HepG2 (cell line): ENCODE measurements at regions not wholly inside any gene's neighbourhood (a gene's known extent, or its start where the extent isn't known, plus 50 kb on each side); places are given as distances from the start of the nearest gene placed in this dataset.

Experiments
- ATAC-seq: fragments of 200-7000 bp; cut with Tn5 transposase; 3 replicates; pipeline ENCODE4 v1.9.1; 2020; ENCODE audit warnings: mild to moderate bottlenecking, moderate library complexity
- BruUV-seq: library from RNA; stranded (reverse); fragments of 400-500 nt; replicated peaks from 2 replicates; lab custom pipeline; 2021; lab: Mats Ljungman, UMichigan
- CTCF ChIA-PET: fragments of 300-600 bp; formaldehyde crosslinking; extraction: SDS; loops from one replicate; lab custom pipeline; 2021; ENCODE audit warnings: low total read pairs, inconsistent platforms, low intra/inter-chr PET ratio; lab: Yijun Ruan, JAX
- POLR2A ChIA-PET: fragments of 350-600 bp; sonication (Branson Sonifier 250); formaldehyde crosslinking; loops from one replicate; lab custom pipeline; 2020; ENCODE audit warnings: antibody characterized with exemption, inconsistent platforms; lab: Yijun Ruan, JAX
- DNase-seq: peaks from one replicate; pipeline ENCODE4 v3.0.0-alpha.2; 2015; ENCODE audit warnings: low spot score
- FAIRE-seq: peaks from 3 replicates; lab custom pipeline; 2011; peaks lifted over from hg19 to GRCh38; lab: Jason Lieb, UNC
- H2AFZ ChIP-seq: one replicate; pipeline ENCODE4 v1.6.1; 2011; ENCODE audit warnings: low read length, inconsistent platforms
- H3K27ac ChIP-seq: fragments of 300-600 bp; 3 replicates; pipeline ENCODE4 v1.8.0; 2011; ENCODE audit warnings: mixed run types, mild to moderate bottlenecking, mixed read lengths, low read length, inconsistent platforms; ENCODE audit not compliant: insufficient read depth; ENCODE audit errors: extremely low read length
- H3K27me3 ChIP-seq, 2 experiments: fragments of 200-600 bp in 1 of 2; 2 replicates in 1 of 2; 3 replicates in 1 of 2; pipeline versions ENCODE4 v1.6.0 to v1.8.0; 2011; ENCODE audit warnings: low read length in 2 of 2, mild to moderate bottlenecking in 2 of 2, moderate library complexity in 2 of 2, inconsistent platforms in 1 of 2; ENCODE audit not compliant: insufficient read depth in 2 of 2, control insufficient read depth in 1 of 2
- H3K36me3 ChIP-seq, 2 experiments: fragments of 200-600 bp in 1 of 2; replicated peaks in 1 of 2; 2 replicates in 1 of 2; 3 replicates in 1 of 2; pipeline versions ENCODE4 v1.5.1 to v1.8.0; 2011; ENCODE audit warnings: low read length in 2 of 2, inconsistent platforms in 1 of 2; ENCODE audit not compliant: insufficient read depth in 2 of 2, control insufficient read depth in 1 of 2
- H3K4me1 ChIP-seq: 2 replicates; pipeline ENCODE4 v1.5.1; 2012; ENCODE audit warnings: low read length, inconsistent platforms; ENCODE audit not compliant: insufficient read depth
- H3K4me2 ChIP-seq: 2 replicates; pipeline ENCODE4 v1.6.0; 2011; ENCODE audit warnings: low read depth, low read length, inconsistent platforms
- H3K4me3 ChIP-seq, 3 experiments: fragments of 200-600 bp in 1 of 3; sonication (generic), shearing (Covaris generic) in 1 of 3; replicated peaks in 1 of 3; 2 replicates each; pipeline ENCODE4 v1.5.1; 2011 to 2016; ENCODE audit warnings: low read length in 3 of 3, inconsistent platforms in 2 of 3, low read depth in 2 of 3, mild to moderate bottlenecking in 2 of 3, control low read depth in 1 of 3, mixed read lengths in 1 of 3; ENCODE audit not compliant: insufficient read depth in 1 of 3
- H3K79me2 ChIP-seq: one replicate; pipeline ENCODE4 v1.6.1; 2011; ENCODE audit warnings: low read length, inconsistent platforms; ENCODE audit not compliant: insufficient read depth
- H3K9ac ChIP-seq: 2 replicates; pipeline ENCODE4 v1.6.0; 2011; ENCODE audit warnings: mild to moderate bottlenecking, low read depth, low read length, inconsistent platforms; ENCODE audit not compliant: insufficient read depth
- H3K9me3 ChIP-seq: 2 replicates; pipeline ENCODE4 v1.5.1; 2012; ENCODE audit warnings: mild to moderate bottlenecking, low read length
- H4K20me1 ChIP-seq: 2 replicates; pipeline ENCODE4 v1.6.0; 2011; ENCODE audit warnings: inconsistent platforms, mild to moderate bottlenecking, low read length, moderate library complexity; ENCODE audit not compliant: insufficient read depth
- CHCHD3 ChIP-seq: sonication (generic); formaldehyde crosslinking; IDR thresholded peaks from 2 replicates; pipeline ENCODE4 v1.8.0; 2022; ENCODE audit warnings: mild to moderate bottlenecking, missing genetic modification reagents, moderate library complexity
- ELF1 ChIP-seq: sonication (generic); formaldehyde crosslinking; IDR thresholded peaks from 2 replicates; pipeline ENCODE4 v1.4.0; 2020; ENCODE audit warnings: missing genetic modification reagents
- JDP2 ChIP-seq: sonication (generic); formaldehyde crosslinking; IDR thresholded peaks from 2 replicates; pipeline ENCODE4 v1.8.1; 2022; ENCODE audit warnings: missing genetic modification reagents, borderline replicate concordance
- KDM5A ChIP-seq: fragments of 200-600 bp; sonication (generic); IDR thresholded peaks from 2 replicates; pipeline ENCODE4 v1.7.0; 2018; ENCODE audit warnings: antibody characterized with exemption, mild to moderate bottlenecking, low read length, borderline replicate concordance
- NFRKB ChIP-seq: fragments of 450-650 bp; IDR thresholded peaks from 2 replicates; pipeline ENCODE4 v1.6.1; 2017
- REL ChIP-seq: sonication (generic); formaldehyde crosslinking; conservative IDR thresholded peaks from 2 replicates; pipeline ENCODE4 v1.8.0; 2022; ENCODE audit warnings: mild to moderate bottlenecking, missing genetic modification reagents, moderate library complexity
- SRSF1 ChIP-seq: fragments of 200-400 bp; formaldehyde crosslinking; optimal IDR thresholded peaks from 2 replicates; pipeline ENCODE3; 2017; ENCODE audit warnings: mild to moderate bottlenecking, low read depth, low read length, moderate library complexity
- ZNF468 ChIP-seq: sonication (generic); formaldehyde crosslinking; IDR thresholded peaks from 2 replicates; pipeline ENCODE4 v1.8.0; 2022; ENCODE audit warnings: mild to moderate bottlenecking, moderate library complexity, missing genetic modification reagents
- ZNF567 ChIP-seq: sonication (generic); formaldehyde crosslinking; IDR thresholded peaks from 2 replicates; pipeline ENCODE4 v1.8.1; 2023; ENCODE audit warnings: mild to moderate bottlenecking, missing genetic modification reagents, borderline replicate concordance
- WGBS: methylation state at CpG from one replicate; pipeline ENCODE4 v1.1.6; 2017; ENCODE audit warnings: low lambda C conversion rate; 5-methylcytosine and 5-hydroxymethylcytosine counted together
- in situ Hi-C: cut with HindIII; loops from 2 replicates; pipeline ENCODE4 v1.10.0; 2017; ENCODE audit warnings: low pct_unique_long_range_greater_than_20kb; ENCODE audit not compliant: extremely low pct_ligation_motif_present
- intact Hi-C: fragments of 100-400 bp; cut with micrococcal nuclease; formaldehyde crosslinking; loops from one replicate; pipeline ENCODE4 v1.10.0; 2022; ENCODE audit not compliant: unreplicated experiment
- TF ChIP-seq, protein P1 (sequence below), 2 experiments: fragments of 450-650 bp in 1 of 2; sonication (generic) in 1 of 2; formaldehyde crosslinking in 1 of 2; IDR thresholded peaks; 2 replicates each; pipeline versions ENCODE4 v1.6.1 to v1.8.0; 2016 to 2022; ENCODE audit warnings: antibody characterized with exemption in 1 of 2, mild to moderate bottlenecking in 1 of 2, missing genetic modification reagents in 1 of 2
- TF ChIP-seq, protein P2 (sequence below): sonication (generic); formaldehyde crosslinking; IDR thresholded peaks from 2 replicates; pipeline ENCODE4 v1.4.0; 2020; ENCODE audit warnings: mild to moderate bottlenecking, low read depth, missing genetic modification reagents

DNA sequence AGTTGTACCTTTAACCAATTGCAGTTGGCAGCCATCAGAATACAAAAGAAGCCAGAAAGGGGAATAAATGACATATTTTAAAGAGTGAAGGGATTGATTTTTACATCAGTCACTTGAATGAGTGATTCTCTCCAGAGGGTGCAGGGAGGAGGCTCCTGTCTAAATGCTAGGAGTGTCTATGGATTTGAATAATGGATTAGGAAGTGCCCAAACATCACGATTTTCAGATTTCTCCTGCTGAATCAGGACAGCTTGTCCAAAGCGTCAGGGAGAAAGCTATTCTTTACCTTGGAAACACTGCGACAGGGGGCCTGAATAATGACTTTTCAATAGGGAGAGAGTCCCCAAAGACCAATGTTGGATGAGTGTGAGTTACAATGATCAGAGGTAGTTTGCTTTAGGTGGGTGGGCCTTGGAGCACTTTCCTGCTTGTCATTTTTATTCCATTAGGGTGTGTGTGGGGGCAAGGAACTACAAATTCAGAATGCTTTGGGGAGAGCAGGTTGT, 735.5 kb downstream of the KCNA4 start:
- in situ Hi-C loops, result no loop called here
- Histone ChIP-seq H2AFZ (no peak overlapping the region), H3K9ac (no peak overlapping the region), H3K4me3 (no peak overlapping the region), H3K9me3 (no peaks in the 10 kb centered on the region), H4K20me1 (no peaks in the 10 kb centered on the region), H3K79me2 (no peaks in the 10 kb centered on the region), H3K4me1 (no peaks in the 10 kb centered on the region), H3K27ac (no peak overlapping the region), H3K27me3 (no peaks in the 10 kb centered on the region), H3K4me2 (no peak overlapping the region), H3K36me3 (no peaks in the 10 kb centered on the region)
- no TSS peak for BruUV-seq
- DNase-seq (no peak), FAIRE-seq (no peak), ATAC-seq (no peak)
- ChIA-PET CTCF (no interaction called here), POLR2A (interaction anchor here (1.1 kb wide), 1 partner anchor 9 kb away, joined by 3 read pairs; no protein-coding TSS in a partner anchor)
- 27% methylated on average over 3 of the region's 3 CpGs for WGBS
- intact Hi-C loops, result no loop called here
- TF ChIP-seq JDP2 (CRISPR knock-in tag) (no peak), NFRKB (no peak), CHCHD3 (CRISPR knock-in tag) (no peak), ZNF468 (CRISPR knock-in tag) (no peak), SRSF1 (no peak), ELF1 (no peak), ZNF567 (no peak), REL (CRISPR knock-in tag) (no peak), KDM5A (no peak)
- TF ChIP-seq, protein P1, sequence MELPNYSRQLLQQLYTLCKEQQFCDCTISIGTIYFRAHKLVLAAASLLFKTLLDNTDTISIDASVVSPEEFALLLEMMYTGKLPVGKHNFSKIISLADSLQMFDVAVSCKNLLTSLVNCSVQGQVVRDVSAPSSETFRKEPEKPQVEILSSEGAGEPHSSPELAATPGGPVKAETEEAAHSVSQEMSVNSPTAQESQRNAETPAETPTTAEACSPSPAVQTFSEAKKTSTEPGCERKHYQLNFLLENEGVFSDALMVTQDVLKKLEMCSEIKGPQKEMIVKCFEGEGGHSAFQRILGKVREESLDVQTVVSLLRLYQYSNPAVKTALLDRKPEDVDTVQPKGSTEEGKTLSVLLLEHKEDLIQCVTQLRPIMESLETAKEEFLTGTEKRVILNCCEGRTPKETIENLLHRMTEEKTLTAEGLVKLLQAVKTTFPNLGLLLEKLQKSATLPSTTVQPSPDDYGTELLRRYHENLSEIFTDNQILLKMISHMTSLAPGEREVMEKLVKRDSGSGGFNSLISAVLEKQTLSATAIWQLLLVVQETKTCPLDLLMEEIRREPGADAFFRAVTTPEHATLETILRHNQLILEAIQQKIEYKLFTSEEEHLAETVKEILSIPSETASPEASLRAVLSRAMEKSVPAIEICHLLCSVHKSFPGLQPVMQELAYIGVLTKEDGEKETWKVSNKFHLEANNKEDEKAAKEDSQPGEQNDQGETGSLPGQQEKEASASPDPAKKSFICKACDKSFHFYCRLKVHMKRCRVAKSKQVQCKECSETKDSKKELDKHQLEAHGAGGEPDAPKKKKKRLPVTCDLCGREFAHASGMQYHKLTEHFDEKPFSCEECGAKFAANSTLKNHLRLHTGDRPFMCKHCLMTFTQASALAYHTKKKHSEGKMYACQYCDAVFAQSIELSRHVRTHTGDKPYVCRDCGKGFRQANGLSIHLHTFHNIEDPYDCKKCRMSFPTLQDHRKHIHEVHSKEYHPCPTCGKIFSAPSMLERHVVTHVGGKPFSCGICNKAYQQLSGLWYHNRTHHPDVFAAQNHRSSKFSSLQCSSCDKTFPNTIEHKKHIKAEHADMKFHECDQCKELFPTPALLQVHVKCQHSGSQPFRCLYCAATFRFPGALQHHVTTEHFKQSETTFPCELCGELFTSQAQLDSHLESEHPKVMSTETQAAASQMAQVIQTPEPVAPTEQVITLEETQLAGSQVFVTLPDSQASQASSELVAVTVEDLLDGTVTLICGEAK (IDR thresholded peaks at IDR 0.05), result no peak
- TF ChIP-seq, protein P1 (CRISPR knock-in tag; IDR thresholded peaks at IDR 0.05), result no peak
- TF ChIP-seq, protein P2, sequence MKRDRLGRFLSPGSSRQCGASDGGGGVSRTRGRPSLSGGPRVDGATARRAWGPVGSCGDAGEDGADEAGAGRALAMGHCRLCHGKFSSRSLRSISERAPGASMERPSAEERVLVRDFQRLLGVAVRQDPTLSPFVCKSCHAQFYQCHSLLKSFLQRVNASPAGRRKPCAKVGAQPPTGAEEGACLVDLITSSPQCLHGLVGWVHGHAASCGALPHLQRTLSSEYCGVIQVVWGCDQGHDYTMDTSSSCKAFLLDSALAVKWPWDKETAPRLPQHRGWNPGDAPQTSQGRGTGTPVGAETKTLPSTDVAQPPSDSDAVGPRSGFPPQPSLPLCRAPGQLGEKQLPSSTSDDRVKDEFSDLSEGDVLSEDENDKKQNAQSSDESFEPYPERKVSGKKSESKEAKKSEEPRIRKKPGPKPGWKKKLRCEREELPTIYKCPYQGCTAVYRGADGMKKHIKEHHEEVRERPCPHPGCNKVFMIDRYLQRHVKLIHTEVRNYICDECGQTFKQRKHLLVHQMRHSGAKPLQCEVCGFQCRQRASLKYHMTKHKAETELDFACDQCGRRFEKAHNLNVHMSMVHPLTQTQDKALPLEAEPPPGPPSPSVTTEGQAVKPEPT, result no peak
